BJ (cell line): ENCODE measurements at regions not wholly inside any gene's neighbourhood (a gene's known extent, or its start where the extent isn't known, plus 50 kb on each side); places are given as distances from the start of the nearest gene placed in this dataset.
"Not testable (repeated sequence)": the region's sequence is repeated elsewhere in the genome, so short reads cannot be mapped to it uniquely, and the experiment has no call there.

Experiments
- CTCF ChIA-PET: fragments of 350-600 bp; formaldehyde crosslinking; extraction: SDS; loops from one replicate; lab custom pipeline; 2021; ENCODE audit warnings: antibody characterized with exemption, inconsistent platforms; lab: Yijun Ruan, JAX
- POLR2A ChIA-PET: fragments of 300-600 bp; sonication (Branson Sonifier 250); formaldehyde crosslinking; extraction: SDS; loops from one replicate; lab custom pipeline; 2021; ENCODE audit warnings: antibody characterized with exemption; lab: Charles Lee
- DNase-seq: peaks from one replicate; pipeline ENCODE4 v3.0.0-alpha.2; 2011; ENCODE audit warnings: low read depth
- H3K27me3 ChIP-seq: 2 replicates; pipeline ENCODE4 v1.6.0; 2011; ENCODE audit warnings: low read length; ENCODE audit not compliant: control insufficient read depth, insufficient read depth
- H3K36me3 ChIP-seq: 2 replicates; pipeline ENCODE4 v1.5.1; 2011; ENCODE audit warnings: low read length; ENCODE audit not compliant: control insufficient read depth, insufficient read depth
- H3K4me3 ChIP-seq: 2 replicates; pipeline ENCODE4 v1.5.1; 2011; ENCODE audit warnings: low read depth, mild to moderate bottlenecking, control low read depth, low read length
- CTCF ChIP-seq: IDR thresholded peaks from 2 replicates; pipeline ENCODE4 v1.5.1; 2011; ENCODE audit warnings: low read depth, mild to moderate bottlenecking, control low read depth, inconsistent platforms, low read length, moderate library complexity; ENCODE audit not compliant: insufficient read depth

- TF ChIP-seq CTCF, result no peak
- CTCF ChIA-PET, result no interaction called here
- POLR2A ChIA-PET, result no interaction called here
- no peaks in the 10 kb centered on the region for H3K27me3 ChIP-seq
- no peak for DNase-seq
- no peak overlapping the region for H3K4me3 ChIP-seq
- no peaks in the 10 kb centered on the region for H3K36me3 ChIP-seq
These were observed 517.7 kb upstream of the PHF14 start for GRCh38 chr7:10455936-10456335.

GRCh38 chr7:10460474-10460873 lies 513.2 kb upstream of the PHF14 start:
- TF ChIP-seq CTCF, result no peak
- POLR2A ChIA-PET, result no interaction called here

GRCh38 chr7:10463701-10464100 lies 510.0 kb upstream of the PHF14 start:
- no peak for DNase-seq
- Histone ChIP-seq H3K27me3 (no peaks in the 10 kb centered on the region), H3K36me3 (no peaks in the 10 kb centered on the region), H3K4me3 (no peak overlapping the region)
- ChIA-PET CTCF (no interaction called here), POLR2A (no interaction called here)
- no peak for TF ChIP-seq CTCF

More at GRCh38 chr7:10460474-10460873, 513.2 kb upstream of the PHF14 start:
- Histone ChIP-seq H3K4me3 (no peak overlapping the region), H3K36me3 (no peaks in the 10 kb centered on the region), H3K27me3 (no peaks in the 10 kb centered on the region)
- no peak for DNase-seq
- CTCF ChIA-PET, result no interaction called here

GRCh38 chr7:10465536-10465935 lies 508.1 kb upstream of the PHF14 start:
- POLR2A ChIA-PET, CTCF ChIA-PET, DNase-seq: not testable (repeated sequence)

GRCh38 chr7:10468908-10469307 lies 504.8 kb upstream of the PHF14 start:
- Histone ChIP-seq H3K27me3 (no peaks in the 10 kb centered on the region), H3K36me3 (no peaks in the 10 kb centered on the region), H3K4me3 (no peak overlapping the region)
- no peak for TF ChIP-seq CTCF
- ChIA-PET POLR2A (no interaction called here), CTCF (no interaction called here)
- DNase-seq, result no peak

More at GRCh38 chr7:10465536-10465935, 508.1 kb upstream of the PHF14 start:
- H3K36me3 ChIP-seq, H3K27me3 ChIP-seq, H3K4me3 ChIP-seq: not testable (repeated sequence)

- H3K27me3 ChIP-seq, result no peaks in the 10 kb centered on the region
- H3K36me3 ChIP-seq, result no peaks in the 10 kb centered on the region
- POLR2A ChIA-PET, result no interaction called here
- CTCF ChIA-PET, result no interaction called here
- no peak for TF ChIP-seq CTCF
- DNase-seq, result no peak
- H3K4me3 ChIP-seq, result no peak overlapping the region
These were observed 504.2 kb upstream of the PHF14 start for GRCh38 chr7:10469476-10469875.
